Neural cell (in vitro differentiated cells): ENCODE measurements at regions not wholly inside any gene's neighbourhood (a gene's known extent, or its start where the extent isn't known, plus 50 kb on each side); places are given as distances from the start of the nearest gene placed in this dataset.

Experiments used
- H2AFZ ChIP-seq: fragments of 200-600, 300-800 bp; sonication (generic), shearing (Covaris generic); 2 replicates; pipeline ENCODE4 v1.6.0; 2014; ENCODE audit warnings: low read depth, mild to moderate bottlenecking, antibody characterized with exemption, low read length, moderate library complexity
- H3F3A ChIP-seq: fragments of 200-600 bp; shearing (Covaris generic); 2 replicates; pipeline ENCODE4 v1.6.1; 2016; ENCODE audit warnings: mild to moderate bottlenecking, moderate library complexity, mixed read lengths, antibody characterized with exemption, low read length; ENCODE audit not compliant: insufficient read depth, poor library complexity, severe bottlenecking
- H3K27ac ChIP-seq: fragments of 200-600, 300-800 bp; sonication (generic), shearing (Covaris generic); 2 replicates; pipeline ENCODE4 v1.5.1; 2014; ENCODE audit warnings: mild to moderate bottlenecking, low read length, moderate library complexity
- H3K27me3 ChIP-seq: fragments of 300-800, 200-600 bp; sonication (generic), shearing (Covaris generic); 2 replicates; pipeline ENCODE4 v1.6.0; 2014; ENCODE audit warnings: mild to moderate bottlenecking, low read depth, low read length, moderate library complexity; ENCODE audit not compliant: insufficient read depth
- H3K36me3 ChIP-seq: fragments of 300-800, 200-600 bp; sonication (generic), shearing (Covaris generic); 2 replicates; pipeline ENCODE4 v1.5.1; 2014; ENCODE audit warnings: mild to moderate bottlenecking, antibody characterized with exemption, low read length, moderate library complexity; ENCODE audit not compliant: insufficient read depth
- H3K4me2 ChIP-seq: fragments of 300-800, 200-600 bp; sonication (generic), shearing (Covaris generic); 2 replicates; pipeline ENCODE4 v1.6.0; 2014; ENCODE audit warnings: mild to moderate bottlenecking, low read length
- H3K4me3 ChIP-seq: fragments of 300-800, 200-600 bp; sonication (generic), shearing (Covaris generic); 2 replicates; pipeline ENCODE4 v1.5.1; 2014; ENCODE audit warnings: mild to moderate bottlenecking, low read length, moderate library complexity
- H3K79me2 ChIP-seq: fragments of 200-600 bp; shearing (Covaris generic); replicated peaks from 2 replicates; pipeline ENCODE4 v1.6.0; 2014; ENCODE audit warnings: mild to moderate bottlenecking, low read length, moderate library complexity; ENCODE audit not compliant: insufficient read depth
- H3K9ac ChIP-seq: fragments of 300-800, 200-600 bp; sonication (generic), shearing (Covaris generic); 2 replicates; pipeline ENCODE4 v1.6.1; 2016; ENCODE audit warnings: mild to moderate bottlenecking, low read length, mixed read lengths
- H3K9me2 ChIP-seq: fragments of 200-600 bp; shearing (Covaris generic); 2 replicates; pipeline ENCODE4 v1.6.1; 2016; ENCODE audit warnings: mild to moderate bottlenecking, low read length, mixed read lengths; ENCODE audit not compliant: insufficient read depth
- H3K9me3 ChIP-seq: fragments of 200-600, 300-800 bp; sonication (generic), shearing (Covaris generic); 2 replicates; pipeline ENCODE4 v1.6.1; 2016; ENCODE audit warnings: mild to moderate bottlenecking, mixed run types, low read length, moderate library complexity, mixed read lengths
- H4K20me1 ChIP-seq: fragments of 200-600 bp; shearing (Covaris generic); 2 replicates; pipeline ENCODE4 v1.6.1; 2016; ENCODE audit warnings: mild to moderate bottlenecking, mixed run types; ENCODE audit not compliant: insufficient read depth
- EP300 ChIP-seq: fragments of 450-650 bp; conservative IDR thresholded peaks from 2 replicates; pipeline ENCODE4 v1.6.1; 2014; ENCODE audit warnings: antibody characterized with exemption, mild to moderate bottlenecking, moderate library complexity; ENCODE audit not compliant: poor library complexity, severe bottlenecking
- EZH2 ChIP-seq: fragments of 200-600, 300-800 bp; shearing (Covaris generic), sonication (generic); IDR thresholded peaks from 2 replicates; pipeline ENCODE4 v1.6.1; 2014; ENCODE audit warnings: antibody characterized with exemption, low read length, borderline replicate concordance, mild to moderate bottlenecking; ENCODE audit not compliant: insufficient read depth, poor library complexity, severe bottlenecking
- MXI1 ChIP-seq: fragments of 450-650 bp; conservative IDR thresholded peaks from 2 replicates; pipeline ENCODE4 v1.6.1; 2014; ENCODE audit warnings: antibody characterized with exemption, mild to moderate bottlenecking; ENCODE audit not compliant: poor library complexity, severe bottlenecking
- POLR2AphosphoS5 ChIP-seq: IDR thresholded peaks from 2 replicates; pipeline ENCODE4 v1.6.1; 2012
- RAD21 ChIP-seq: fragments of 450-650 bp; conservative IDR thresholded peaks from 2 replicates; pipeline ENCODE4 v1.6.1; 2014; ENCODE audit warnings: antibody characterized with exemption, mild to moderate bottlenecking, moderate library complexity
- REST ChIP-seq: IDR thresholded peaks from 2 replicates; pipeline ENCODE4 v1.6.1; 2012; ENCODE audit warnings: borderline replicate concordance
- SMC3 ChIP-seq: fragments of 450-650 bp; conservative IDR thresholded peaks from 2 replicates; pipeline ENCODE4 v1.6.1; 2014; ENCODE audit warnings: antibody characterized with exemption, mild to moderate bottlenecking, moderate library complexity; ENCODE audit not compliant: poor library complexity
- TAF1 ChIP-seq: IDR thresholded peaks from 2 replicates; pipeline ENCODE4 v1.6.1; 2012; ENCODE audit warnings: low read depth
- TF ChIP-seq, protein P1 (sequence below): fragments of 450-650 bp; IDR thresholded peaks from 2 replicates; pipeline ENCODE4 v1.5.1; 2014; ENCODE audit warnings: antibody characterized with exemption, mild to moderate bottlenecking, moderate library complexity; ENCODE audit not compliant: poor library complexity, severe bottlenecking

DNA sequence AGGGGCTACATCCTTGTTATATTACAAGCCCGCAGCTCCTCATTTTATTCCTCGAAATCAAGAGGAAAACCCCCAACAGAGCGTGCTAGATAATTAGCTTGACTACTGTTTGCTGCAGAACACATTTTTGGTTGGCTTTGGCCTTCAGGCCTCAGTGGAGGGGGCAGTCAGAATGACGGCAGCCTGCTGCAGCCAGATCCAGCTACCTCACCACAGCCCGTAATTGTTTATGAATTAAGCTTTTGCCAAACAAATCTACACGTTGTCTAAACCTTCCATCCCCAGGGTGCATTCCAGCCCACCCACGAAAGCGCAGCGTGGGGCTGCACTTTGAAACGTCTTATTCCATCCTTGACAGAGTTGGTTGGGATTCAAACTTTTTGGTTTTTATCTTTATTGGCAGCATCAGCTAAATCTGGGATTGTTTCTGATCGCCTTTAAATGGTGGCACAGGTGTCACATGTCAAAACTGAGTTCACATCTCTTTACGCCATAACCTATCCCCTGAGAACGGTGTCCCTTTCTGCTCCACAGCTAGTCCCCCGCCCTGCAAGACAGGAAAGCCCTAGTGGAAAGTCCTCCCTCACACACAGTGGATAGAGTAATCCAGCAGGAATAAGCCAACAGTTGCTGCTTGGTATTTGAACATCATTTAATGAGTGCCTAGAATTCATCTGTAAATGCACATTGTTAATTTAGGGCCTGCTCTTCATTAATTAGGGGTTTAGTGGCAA is 195.5 kb downstream of the LMO4 start:
- Histone ChIP-seq H3K27me3 (no peaks in the 10 kb centered on the region), H3F3A (no peaks in the 10 kb centered on the region), H3K27ac (no peak overlapping the region), H4K20me1 (no peaks in the 10 kb centered on the region), H3K9me2 (no peaks in the 10 kb centered on the region), H3K9ac (no peak overlapping the region), H2AFZ (no peak overlapping the region), H3K79me2 (no peaks in the 10 kb centered on the region), H3K36me3 (no peaks in the 10 kb centered on the region), H3K4me3 (no peak overlapping the region), H3K9me3 (no peaks in the 10 kb centered on the region), H3K4me2 (no peak overlapping the region)
- no peak for TF ChIP-seq RAD21
- TF ChIP-seq MXI1, result no peak
- no peak for TF ChIP-seq EZH2
- TF ChIP-seq POLR2AphosphoS5, result no peak
- no peak for TF ChIP-seq TAF1
- TF ChIP-seq REST, result no peak
- no peak for TF ChIP-seq SMC3
- no peak for TF ChIP-seq EP300
- TF ChIP-seq, protein P1, sequence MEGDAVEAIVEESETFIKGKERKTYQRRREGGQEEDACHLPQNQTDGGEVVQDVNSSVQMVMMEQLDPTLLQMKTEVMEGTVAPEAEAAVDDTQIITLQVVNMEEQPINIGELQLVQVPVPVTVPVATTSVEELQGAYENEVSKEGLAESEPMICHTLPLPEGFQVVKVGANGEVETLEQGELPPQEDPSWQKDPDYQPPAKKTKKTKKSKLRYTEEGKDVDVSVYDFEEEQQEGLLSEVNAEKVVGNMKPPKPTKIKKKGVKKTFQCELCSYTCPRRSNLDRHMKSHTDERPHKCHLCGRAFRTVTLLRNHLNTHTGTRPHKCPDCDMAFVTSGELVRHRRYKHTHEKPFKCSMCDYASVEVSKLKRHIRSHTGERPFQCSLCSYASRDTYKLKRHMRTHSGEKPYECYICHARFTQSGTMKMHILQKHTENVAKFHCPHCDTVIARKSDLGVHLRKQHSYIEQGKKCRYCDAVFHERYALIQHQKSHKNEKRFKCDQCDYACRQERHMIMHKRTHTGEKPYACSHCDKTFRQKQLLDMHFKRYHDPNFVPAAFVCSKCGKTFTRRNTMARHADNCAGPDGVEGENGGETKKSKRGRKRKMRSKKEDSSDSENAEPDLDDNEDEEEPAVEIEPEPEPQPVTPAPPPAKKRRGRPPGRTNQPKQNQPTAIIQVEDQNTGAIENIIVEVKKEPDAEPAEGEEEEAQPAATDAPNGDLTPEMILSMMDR, result no peak

DNA sequence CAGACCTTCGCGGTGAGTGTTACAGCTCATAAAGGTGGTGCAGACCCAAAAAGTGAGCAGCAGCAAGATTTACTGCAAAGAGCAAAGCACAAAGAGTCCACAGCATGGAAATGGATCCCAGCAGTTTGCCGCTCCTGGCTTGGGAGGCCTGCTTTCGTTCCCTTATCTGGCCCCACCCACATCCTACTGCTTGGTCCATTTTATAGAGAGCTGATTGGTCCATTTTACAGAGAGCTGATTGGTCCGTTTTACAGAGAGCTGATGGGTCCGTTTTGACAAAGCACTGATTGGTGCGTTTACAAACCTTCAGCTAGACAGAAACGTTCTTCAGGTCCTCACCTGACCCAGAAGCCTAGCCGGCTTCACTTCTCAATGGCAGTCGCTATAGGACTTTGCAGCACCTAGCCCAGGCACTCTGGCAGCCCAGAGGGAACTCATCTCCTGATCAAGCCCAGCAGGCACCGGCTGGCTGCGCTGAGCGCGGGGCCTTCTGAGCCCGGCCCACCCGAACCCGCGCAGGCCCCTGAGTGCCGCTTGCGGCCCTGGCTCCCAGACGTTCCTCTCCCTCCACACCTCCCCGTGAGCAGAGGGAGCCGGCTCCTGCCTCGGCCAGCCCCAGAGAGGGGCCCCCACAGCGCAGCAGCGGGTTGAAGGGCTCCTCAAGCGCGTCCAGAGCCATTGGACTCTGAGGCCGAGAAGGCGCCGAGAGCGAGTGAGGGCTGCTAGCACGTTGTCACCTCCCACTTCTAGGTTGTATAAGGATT is 200.3 kb downstream of the LMO4 start:
- H3K79me2 ChIP-seq, result no peaks in the 10 kb centered on the region
- H3K9me3 ChIP-seq, result no peaks in the 10 kb centered on the region
- H3K4me3 ChIP-seq, result no peak overlapping the region
- no peak overlapping the region for H3K4me2 ChIP-seq
- no peaks in the 10 kb centered on the region for H3K27me3 ChIP-seq
- H3F3A ChIP-seq, result no peaks in the 10 kb centered on the region
- no peak overlapping the region for H3K9ac ChIP-seq
- no peaks in the 10 kb centered on the region for H3K9me2 ChIP-seq
- no peak overlapping the region for H3K27ac ChIP-seq
- H2AFZ ChIP-seq, result no peak overlapping the region
- no peaks in the 10 kb centered on the region for H4K20me1 ChIP-seq
- TF ChIP-seq TAF1 (no peak), RAD21 (no peak), SMC3 (no peak), MXI1 (no peak), EP300 (no peak), EZH2 (no peak), REST (no peak), POLR2AphosphoS5 (no peak)
- TF ChIP-seq, protein P1, result no peak
- no peaks in the 10 kb centered on the region for H3K36me3 ChIP-seq
